Activated naive CD8-positive, alpha-beta T cell treated with anti-CD3 and anti-CD28 coated beads, Interleukin-2, amount 50 U/mL, for 24 hours (primary cell): ENCODE measurements at regions not wholly inside any gene's neighbourhood (a gene's known extent, or its start where the extent isn't known, plus 50 kb on each side); places are given as distances from the start of the nearest gene placed in this dataset.

Experiments used
- ATAC-seq: fragments of 150-1000 bp; cut with Tn5 transposase; one replicate; pipeline ENCODE4 v1.10.0; 2021
- DNase-seq: peaks from one replicate; pipeline ENCODE4 v3.0.0; 2021
- H3K27ac Mint-ChIP-seq: one replicate; pipeline ENCODE4 v1.8.0; 2021; ENCODE audit warnings: mild to moderate bottlenecking, mixed read lengths
- H3K27me3 Mint-ChIP-seq: one replicate; pipeline ENCODE4 v1.8.0; 2021; ENCODE audit warnings: mixed read lengths
- H3K36me3 Mint-ChIP-seq: one replicate; pipeline ENCODE4 v1.8.0; 2021; ENCODE audit warnings: low read depth, mixed read lengths
- H3K4me1 Mint-ChIP-seq: one replicate; pipeline ENCODE4 v1.8.0; 2021; ENCODE audit warnings: mixed read lengths
- H3K4me3 Mint-ChIP-seq: one replicate; pipeline ENCODE4 v1.8.0; 2021; ENCODE audit warnings: mild to moderate bottlenecking, moderate library complexity, mixed read lengths
- H3K9me3 Mint-ChIP-seq: one replicate; pipeline ENCODE4 v1.8.0; 2021; ENCODE audit warnings: mixed read lengths

DNA sequence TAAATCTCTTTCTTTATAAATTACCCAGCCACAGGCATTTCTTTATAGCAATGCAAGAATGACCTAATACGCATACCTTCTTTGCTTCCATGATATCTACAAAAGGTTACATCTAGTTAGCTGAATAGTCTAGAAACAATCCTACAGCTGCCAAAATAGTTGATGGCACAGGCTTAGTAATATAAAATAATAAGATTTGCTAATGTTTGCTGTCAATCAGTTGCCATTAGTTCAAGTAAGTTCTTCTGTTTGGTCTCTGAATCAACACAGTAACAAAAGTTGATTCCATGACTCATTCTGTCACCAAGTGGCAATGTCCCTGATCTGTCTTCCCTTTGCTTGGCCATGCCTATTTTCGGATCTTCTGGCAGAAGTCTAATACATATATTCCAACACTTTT, 470.2 kb downstream of the SPRY1 start:
- Mint-ChIP-seq H3K36me3 (no peaks in the 10 kb centered on the region), H3K4me3 (no peak overlapping the region), H3K4me1 (no peaks in the 10 kb centered on the region), H3K9me3 (no peaks in the 10 kb centered on the region), H3K27me3 (no peaks in the 10 kb centered on the region), H3K27ac (no peak overlapping the region)
- no peak for ATAC-seq
- no peak for DNase-seq

DNA sequence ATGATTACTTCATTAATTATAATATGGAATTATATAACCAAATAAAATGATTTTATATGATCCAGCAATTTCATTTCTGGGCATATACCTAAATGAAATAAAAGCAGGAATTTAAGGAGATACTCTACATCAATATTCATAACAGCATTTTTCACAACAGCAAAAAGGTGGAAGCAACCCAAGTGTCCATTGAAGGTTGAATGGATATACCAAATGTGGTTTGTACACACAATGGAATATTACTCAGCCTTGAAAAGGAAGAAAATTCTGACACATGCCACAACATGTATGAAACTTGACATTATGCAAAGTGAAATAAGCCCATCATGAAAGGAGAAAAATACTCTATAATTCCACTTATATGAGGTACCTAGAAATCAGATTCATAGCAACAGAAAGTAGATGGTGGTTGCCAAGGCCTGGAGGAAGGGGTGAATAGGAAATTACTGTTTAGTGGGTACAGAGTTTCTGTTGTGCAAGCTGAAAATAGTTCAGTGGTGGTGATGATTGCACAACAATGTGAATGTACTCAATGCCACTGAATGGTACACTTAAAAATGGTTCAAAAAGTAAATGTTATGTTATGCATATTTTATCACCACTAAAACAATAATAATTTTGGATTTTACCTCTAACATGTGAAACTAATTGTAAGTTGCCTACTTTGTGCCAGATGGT, 471.5 kb downstream of the SPRY1 start:
- H3K9me3 Mint-ChIP-seq: no peaks in the 10 kb centered on the region
- no peaks in the 10 kb centered on the region for H3K4me1 Mint-ChIP-seq
- DNase-seq: no peak
- no peak overlapping the region for H3K4me3 Mint-ChIP-seq
- H3K27me3 Mint-ChIP-seq: no peaks in the 10 kb centered on the region
- no peak overlapping the region for H3K27ac Mint-ChIP-seq
- ATAC-seq: no peak
- no peaks in the 10 kb centered on the region for H3K36me3 Mint-ChIP-seq

DNA sequence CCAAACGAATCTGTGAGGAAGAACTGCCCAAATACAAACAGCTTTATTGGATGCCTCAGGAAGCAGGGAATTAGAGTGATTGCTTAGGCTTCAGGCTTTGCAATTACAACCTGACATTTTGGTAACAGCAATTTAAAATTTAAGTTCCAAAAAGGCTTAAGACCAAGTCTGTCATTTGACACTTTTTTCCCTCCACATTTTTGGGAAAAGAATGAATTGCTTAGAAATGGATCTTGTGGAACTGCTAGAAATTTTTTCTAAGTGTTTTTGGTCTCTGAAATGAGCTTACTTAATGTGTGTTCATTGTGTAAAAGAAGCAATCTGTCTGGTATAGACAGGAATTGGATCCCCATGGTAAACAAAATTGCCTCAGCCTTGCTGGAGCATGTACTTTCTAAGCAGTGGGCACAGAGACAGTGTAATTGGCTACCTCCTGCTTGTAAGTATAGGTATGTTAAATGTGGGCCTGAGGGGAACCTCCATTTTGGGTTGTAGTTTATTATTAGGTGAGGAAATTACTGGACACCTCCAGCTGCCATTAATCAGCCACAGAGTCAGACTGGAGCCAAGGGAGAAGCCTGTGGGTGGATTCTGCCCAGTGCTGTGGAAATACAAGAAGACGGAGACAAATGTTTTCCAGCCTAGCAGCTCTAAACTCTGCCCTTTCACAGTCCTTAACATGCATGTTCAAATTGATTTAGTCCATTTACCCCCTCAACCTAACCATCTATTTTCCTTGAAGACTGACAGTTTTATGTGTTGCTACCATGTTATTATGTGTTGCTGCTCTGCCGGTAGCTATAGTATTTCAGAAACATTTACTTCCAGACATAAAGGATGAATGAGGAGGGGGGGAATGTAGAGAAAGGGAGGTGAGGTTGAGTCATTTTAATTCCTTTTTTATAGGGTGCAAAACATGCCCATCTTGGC, 473.0 kb downstream of the SPRY1 start:
- Mint-ChIP-seq H3K4me3 (no peak overlapping the region), H3K9me3 (no peaks in the 10 kb centered on the region), H3K27me3 (no peaks in the 10 kb centered on the region), H3K27ac (no peak overlapping the region), H3K36me3 (no peaks in the 10 kb centered on the region), H3K4me1 (no peaks in the 10 kb centered on the region)
- no peak for ATAC-seq
- DNase-seq: no peak

DNA sequence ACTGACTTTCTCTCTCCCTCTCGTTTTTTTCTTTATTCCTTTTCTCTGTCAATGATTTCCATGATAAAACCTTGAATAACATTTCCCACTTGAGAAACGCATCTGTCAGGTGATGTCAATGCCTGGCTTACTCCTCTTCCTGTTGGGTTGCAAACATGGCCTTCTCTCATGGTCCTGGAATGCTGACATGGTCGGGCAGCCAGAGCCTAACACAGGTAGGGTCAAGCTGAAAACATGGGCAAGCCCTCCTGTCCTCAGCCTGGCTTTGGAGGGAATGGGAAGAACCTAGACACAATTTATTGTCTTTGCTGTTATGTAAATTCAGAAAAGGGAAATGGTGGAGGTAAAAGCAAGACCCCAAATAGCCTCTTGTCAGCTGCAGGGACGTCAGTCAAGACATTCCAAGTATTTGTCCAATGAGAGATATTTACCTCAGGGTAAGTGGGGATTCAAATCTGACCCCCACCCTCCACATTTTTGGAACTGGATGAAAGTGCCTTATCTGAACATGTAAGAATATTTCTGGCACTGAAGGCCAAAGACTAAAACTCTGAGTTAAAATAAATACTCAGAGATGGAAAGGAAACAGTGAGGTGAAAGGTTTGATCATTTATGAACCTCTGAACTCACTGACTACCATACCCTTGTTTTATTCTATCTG, 473.8 kb downstream of the SPRY1 start:
- Mint-ChIP-seq H3K36me3 (no peaks in the 10 kb centered on the region), H3K4me3 (no peak overlapping the region), H3K9me3 (no peaks in the 10 kb centered on the region), H3K4me1 (no peaks in the 10 kb centered on the region), H3K27ac (no peak overlapping the region), H3K27me3 (no peaks in the 10 kb centered on the region)
- DNase-seq (no peak), ATAC-seq (no peak)

DNA sequence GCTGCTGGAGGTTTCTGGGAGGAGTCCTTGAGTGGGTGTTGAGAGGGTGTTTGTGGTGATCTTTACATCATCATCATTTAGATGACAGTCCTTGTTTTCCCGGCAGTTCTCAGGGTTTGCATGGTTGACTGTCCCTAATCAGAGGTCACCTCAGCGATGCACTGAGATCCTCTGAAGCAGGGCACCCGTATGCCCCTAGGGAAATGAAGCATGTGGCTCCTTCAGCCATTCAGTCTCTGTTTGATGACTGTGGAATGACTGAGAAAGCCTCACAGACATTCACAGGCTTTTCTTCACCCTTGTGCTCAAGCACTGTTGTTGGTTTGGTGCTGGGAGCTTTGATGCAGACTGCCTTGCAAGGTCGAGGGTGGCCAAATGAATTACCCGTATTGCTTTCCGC, 474.7 kb downstream of the SPRY1 start:
- H3K9me3 Mint-ChIP-seq: no peaks in the 10 kb centered on the region
- DNase-seq (no peak), ATAC-seq (no peak)
- no peaks in the 10 kb centered on the region for H3K4me1 Mint-ChIP-seq
- H3K27me3 Mint-ChIP-seq: no peaks in the 10 kb centered on the region
- no peaks in the 10 kb centered on the region for H3K36me3 Mint-ChIP-seq
- H3K4me3 Mint-ChIP-seq: no peak overlapping the region
- no peak overlapping the region for H3K27ac Mint-ChIP-seq

DNA sequence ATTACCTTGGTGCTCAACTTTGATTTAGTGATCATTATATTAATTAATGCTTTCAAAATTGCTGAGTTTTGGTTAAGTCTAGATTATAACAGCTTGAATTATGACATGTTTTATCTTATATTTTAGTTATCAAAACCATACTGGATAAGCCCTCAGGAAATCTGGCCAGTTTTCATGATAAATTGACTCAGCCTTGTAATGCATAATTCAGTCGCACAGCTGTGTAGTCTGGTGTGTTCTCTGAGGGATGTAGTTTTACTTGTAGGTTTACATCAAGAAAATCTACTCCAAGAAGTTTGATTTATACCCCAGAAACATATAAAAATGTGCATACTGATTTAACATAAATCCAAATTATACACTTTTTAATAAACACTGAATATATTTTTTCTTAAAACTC, 477.5 kb downstream of the SPRY1 start:
- no peaks in the 10 kb centered on the region for H3K36me3 Mint-ChIP-seq
- no peaks in the 10 kb centered on the region for H3K4me1 Mint-ChIP-seq
- H3K4me3 Mint-ChIP-seq: no peak overlapping the region
- no peak overlapping the region for H3K27ac Mint-ChIP-seq
- peaks cover 2% of the 10 kb centered on the region for H3K27me3 Mint-ChIP-seq
- ATAC-seq (no peak), DNase-seq (no peak)
- peaks cover 2% of the 10 kb centered on the region for H3K9me3 Mint-ChIP-seq

DNA sequence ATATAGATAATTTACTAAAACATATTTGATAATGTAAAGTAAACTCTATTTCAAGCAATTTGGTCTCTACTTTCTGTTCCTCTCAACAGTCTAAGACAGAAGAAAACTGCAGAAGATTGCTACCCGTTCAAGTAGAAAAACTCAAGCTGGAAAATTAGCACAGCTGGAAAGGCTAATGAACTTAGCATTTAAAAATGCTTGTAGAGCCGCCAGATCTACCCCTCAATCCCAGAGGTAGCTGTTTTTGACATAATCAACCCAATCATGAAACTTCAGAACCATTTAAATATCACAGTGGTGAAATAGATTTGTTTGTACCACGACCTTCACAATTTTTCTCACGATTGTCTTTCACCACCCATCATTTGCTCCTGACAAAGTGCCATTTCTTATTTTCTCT, 479.5 kb downstream of the SPRY1 start:
- Mint-ChIP-seq H3K27ac (no peak overlapping the region), H3K36me3 (no peaks in the 10 kb centered on the region), H3K4me1 (no peaks in the 10 kb centered on the region), H3K27me3 (peaks cover 6% of the 10 kb centered on the region), H3K4me3 (no peak overlapping the region), H3K9me3 (peaks cover 4% of the 10 kb centered on the region)
- DNase-seq (no peak), ATAC-seq (no peak)

DNA sequence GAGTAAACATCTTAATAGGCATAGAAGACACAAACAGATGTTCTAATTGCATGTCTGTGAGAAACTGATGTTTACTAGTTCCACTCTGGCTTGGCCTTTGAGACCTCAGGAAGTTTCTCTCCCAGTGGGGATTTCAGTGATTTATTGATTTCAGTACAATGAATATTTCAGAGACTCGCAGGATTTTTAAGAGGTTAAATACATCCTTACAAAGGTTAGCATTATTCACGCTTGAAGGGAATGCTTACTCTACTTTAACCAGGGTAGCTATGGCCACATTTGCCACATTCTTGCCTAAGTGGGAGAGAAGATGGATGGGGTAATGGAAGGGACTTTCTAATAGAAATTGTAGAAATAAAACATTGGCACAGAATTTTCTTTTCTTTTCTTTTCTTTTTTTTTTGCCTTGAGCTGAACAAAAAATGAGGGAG, 480.1 kb downstream of the SPRY1 start:
- ATAC-seq (no peak), DNase-seq (no peak)
- Mint-ChIP-seq H3K4me1 (no peaks in the 10 kb centered on the region), H3K36me3 (no peaks in the 10 kb centered on the region), H3K4me3 (no peak overlapping the region), H3K9me3 (peaks cover 4% of the 10 kb centered on the region), H3K27ac (no peak overlapping the region), H3K27me3 (peaks cover 6% of the 10 kb centered on the region)

DNA sequence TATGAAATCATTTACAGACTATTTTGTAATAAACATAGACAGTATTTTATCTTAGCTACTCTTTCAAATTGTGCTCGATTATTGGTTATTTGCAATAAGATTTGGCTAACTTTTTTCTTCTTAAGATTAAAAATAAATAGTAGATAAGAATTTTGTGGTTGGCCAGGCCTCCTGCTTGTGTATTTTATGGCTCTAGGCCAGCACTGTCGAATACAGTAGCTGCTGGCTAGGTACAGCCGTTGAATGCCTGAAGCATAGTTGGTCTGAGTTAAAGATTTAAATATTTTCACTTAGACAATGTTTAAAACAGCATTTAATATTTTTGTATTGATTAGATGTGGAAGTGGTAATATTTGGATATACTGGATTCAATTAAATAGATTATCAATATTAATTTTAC, 481.0 kb downstream of the SPRY1 start:
- H3K4me3 Mint-ChIP-seq: no peak overlapping the region

DNA sequence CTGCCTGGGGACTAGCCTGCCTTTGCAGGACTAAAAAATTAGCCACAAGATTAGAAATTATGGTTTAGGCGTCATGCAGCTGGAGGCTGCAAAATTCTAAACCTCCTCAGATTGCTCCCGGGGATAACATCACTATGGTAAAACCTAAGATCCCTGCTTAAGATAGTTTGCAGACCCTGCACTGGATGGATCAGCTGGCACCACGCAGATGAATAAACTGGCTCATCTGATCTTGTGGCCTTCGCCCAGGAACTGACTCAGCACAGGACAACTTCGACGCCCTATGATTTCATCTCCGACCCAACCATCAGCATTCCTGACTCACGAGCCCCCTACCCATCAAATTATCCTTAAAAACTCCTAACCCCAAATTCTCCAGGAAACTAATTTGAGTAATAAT, 482.4 kb downstream of the SPRY1 start:
- peaks cover 6% of the 10 kb centered on the region for H3K27me3 Mint-ChIP-seq
- H3K4me3 Mint-ChIP-seq: no peak overlapping the region
- no peaks in the 10 kb centered on the region for H3K4me1 Mint-ChIP-seq
- peaks cover 8% of the 10 kb centered on the region for H3K9me3 Mint-ChIP-seq
- ATAC-seq (no peak), DNase-seq (no peak)
- no peaks in the 10 kb centered on the region for H3K36me3 Mint-ChIP-seq
- no peak overlapping the region for H3K27ac Mint-ChIP-seq

More for the DNA sequence above, 481.0 kb downstream of the SPRY1 start:
- Mint-ChIP-seq H3K9me3 (peaks cover 4% of the 10 kb centered on the region), H3K36me3 (no peaks in the 10 kb centered on the region), H3K4me1 (no peaks in the 10 kb centered on the region), H3K27ac (no peak overlapping the region), H3K27me3 (peaks cover 6% of the 10 kb centered on the region)
- DNase-seq (no peak), ATAC-seq (no peak)

DNA sequence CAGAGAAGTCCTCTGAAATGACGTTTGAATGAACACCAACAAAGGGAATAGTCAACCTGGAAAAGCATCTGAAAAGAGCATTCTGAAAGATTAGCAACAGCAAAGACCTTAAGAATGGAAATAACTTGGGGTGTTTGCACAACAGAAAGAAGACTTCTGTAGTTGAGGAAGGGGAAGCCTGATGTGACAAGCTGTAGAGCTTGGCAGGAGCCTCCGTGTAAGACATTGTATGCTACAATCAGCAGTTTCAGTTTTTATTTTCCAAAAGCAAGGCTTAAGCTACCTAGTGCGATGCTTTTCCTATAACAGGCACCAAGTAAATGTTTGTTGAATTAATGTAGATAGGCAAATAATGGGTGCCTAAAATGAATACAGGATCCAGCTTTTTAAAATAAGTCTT, 484.0 kb downstream of the SPRY1 start:
- DNase-seq (no peak), ATAC-seq (no peak)
- no peak overlapping the region for H3K4me3 Mint-ChIP-seq
- H3K9me3 Mint-ChIP-seq: peaks cover 16% of the 10 kb centered on the region
- no peaks in the 10 kb centered on the region for H3K4me1 Mint-ChIP-seq
- H3K27ac Mint-ChIP-seq: no peak overlapping the region
- H3K36me3 Mint-ChIP-seq: no peaks in the 10 kb centered on the region
- peaks cover 6% of the 10 kb centered on the region for H3K27me3 Mint-ChIP-seq

DNA sequence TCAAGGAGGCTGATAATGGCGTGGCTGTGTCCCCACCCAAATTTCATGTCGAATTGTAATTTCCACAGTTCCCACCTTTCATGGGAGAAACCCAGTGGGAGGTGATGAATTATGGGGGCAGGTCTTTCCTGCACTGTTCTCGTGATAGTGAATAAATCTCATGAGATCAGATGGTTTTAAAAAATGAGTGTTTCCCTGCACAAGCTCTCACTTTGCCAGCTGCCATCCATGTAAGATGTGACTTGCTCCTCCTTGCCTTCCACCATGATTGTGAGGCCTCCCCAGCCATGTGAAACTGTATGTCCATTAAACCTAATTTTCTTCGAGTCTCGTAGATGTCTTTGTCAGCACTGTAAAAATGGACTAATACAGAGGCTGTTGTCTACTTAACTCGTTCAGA, 488.3 kb downstream of the SPRY1 start:
- H3K27me3 Mint-ChIP-seq: no peaks in the 10 kb centered on the region
- no peak overlapping the region for H3K4me3 Mint-ChIP-seq
- H3K36me3 Mint-ChIP-seq: no peaks in the 10 kb centered on the region

DNA sequence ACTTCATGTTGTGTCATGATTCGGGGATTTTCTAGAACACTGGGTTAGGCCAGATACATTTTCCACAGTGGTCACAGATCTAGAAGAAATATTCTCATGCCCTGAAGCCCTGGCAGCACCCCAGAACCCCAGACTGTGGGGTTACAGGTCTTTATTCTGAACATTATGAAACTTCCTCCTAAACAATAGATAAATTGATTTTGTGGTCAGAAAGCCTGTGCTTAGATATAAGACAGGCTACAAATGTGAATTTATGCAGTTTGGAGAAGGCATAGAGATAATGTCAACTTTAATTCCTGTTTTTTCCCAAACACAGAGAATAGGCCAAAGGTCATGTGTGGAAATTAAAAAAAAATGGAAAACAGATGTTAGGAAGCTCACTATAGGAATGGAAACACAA, 492.9 kb downstream of the SPRY1 start:
- Mint-ChIP-seq H3K4me1 (no peaks in the 10 kb centered on the region), H3K4me3 (no peak overlapping the region), H3K9me3 (peaks cover 7% of the 10 kb centered on the region), H3K27me3 (no peaks in the 10 kb centered on the region), H3K36me3 (no peaks in the 10 kb centered on the region), H3K27ac (no peak overlapping the region)
- ATAC-seq (no peak), DNase-seq (no peak)

More for the DNA sequence above, 488.3 kb downstream of the SPRY1 start:
- DNase-seq (no peak), ATAC-seq (no peak)
- no peaks in the 10 kb centered on the region for H3K4me1 Mint-ChIP-seq
- peaks cover 12% of the 10 kb centered on the region for H3K9me3 Mint-ChIP-seq
- H3K27ac Mint-ChIP-seq: no peak overlapping the region

DNA sequence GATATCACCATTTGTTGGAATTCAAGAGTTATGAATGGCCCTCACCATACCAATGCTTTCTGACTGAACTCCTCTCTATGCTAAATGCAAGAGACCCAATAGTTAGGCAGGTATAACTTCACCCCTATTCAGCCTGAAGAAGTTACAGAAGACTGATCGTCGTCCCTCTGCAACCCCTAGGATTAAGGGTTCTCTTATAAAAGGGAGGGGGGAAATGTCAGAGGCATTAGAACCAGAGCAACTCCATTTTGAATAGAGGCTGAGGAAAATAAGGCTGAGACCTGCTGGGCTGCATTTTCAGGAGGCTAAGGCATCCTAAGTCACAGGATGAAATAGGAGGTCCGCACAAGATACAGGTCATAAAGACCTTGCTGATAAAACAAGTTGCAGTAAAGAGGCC, 494.3 kb downstream of the SPRY1 start:
- Mint-ChIP-seq H3K27ac (no peak overlapping the region), H3K27me3 (no peaks in the 10 kb centered on the region), H3K4me3 (no peak overlapping the region), H3K4me1 (no peaks in the 10 kb centered on the region), H3K36me3 (no peaks in the 10 kb centered on the region), H3K9me3 (no peaks in the 10 kb centered on the region)
- no peak for ATAC-seq
- no peak for DNase-seq

DNA sequence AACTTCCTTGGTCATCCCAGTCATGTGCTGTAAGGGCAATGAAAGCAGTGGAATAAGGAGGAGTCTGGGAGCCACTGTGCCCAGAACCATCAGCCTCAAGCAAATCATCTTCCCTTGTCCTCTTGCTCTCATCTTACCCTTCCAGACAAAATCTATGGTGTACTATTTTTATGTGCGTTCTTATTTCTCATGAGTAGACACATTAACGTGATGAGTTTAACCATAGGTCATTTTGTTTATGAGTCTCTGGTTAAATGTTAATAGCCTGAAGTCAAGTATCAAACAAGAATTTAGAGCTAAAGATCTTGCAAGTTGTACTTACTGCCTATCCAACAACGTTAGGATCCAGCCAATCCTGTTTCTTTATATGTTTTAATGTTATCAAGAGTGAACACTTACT, 495.3 kb downstream of the SPRY1 start:
- no peak overlapping the region for H3K4me3 Mint-ChIP-seq
- no peak for DNase-seq
- no peak for ATAC-seq
- H3K27ac Mint-ChIP-seq: no peak overlapping the region
- H3K4me1 Mint-ChIP-seq: no peaks in the 10 kb centered on the region
- no peaks in the 10 kb centered on the region for H3K9me3 Mint-ChIP-seq
- no peaks in the 10 kb centered on the region for H3K36me3 Mint-ChIP-seq
- no peaks in the 10 kb centered on the region for H3K27me3 Mint-ChIP-seq
